BLaER1 (cell line): ENCODE measurements at regions not wholly inside any gene's neighbourhood (a gene's known extent, or its start where the extent isn't known, plus 50 kb on each side); places are given as distances from the start of the nearest gene placed in this dataset.
"Not testable (repeated sequence)": the region's sequence is repeated elsewhere in the genome, so short reads cannot be mapped to it uniquely, and the experiment has no call there.

ENCODE experiments used
- H3K27ac ChIP-seq: shearing (Covaris generic); formaldehyde crosslinking; 2 replicates; pipeline ENCODE4 v1.8.1; 2022
- H3K27me3 ChIP-seq: shearing (Covaris generic); formaldehyde crosslinking; 2 replicates; pipeline ENCODE4 v1.8.1; 2022
- H3K36me3 ChIP-seq: shearing (Covaris generic); formaldehyde crosslinking; 2 replicates; pipeline ENCODE4 v1.8.1; 2022
- H3K4me1 ChIP-seq: shearing (Covaris generic); formaldehyde crosslinking; 2 replicates; pipeline ENCODE4 v1.8.1; 2022
- H3K4me2 ChIP-seq: shearing (Covaris generic); formaldehyde crosslinking; 2 replicates; pipeline ENCODE4 v1.8.1; 2022
- H3K4me3 ChIP-seq: shearing (Covaris generic); formaldehyde crosslinking; 2 replicates; pipeline ENCODE4 v1.8.1; 2022
- H3K9ac ChIP-seq: shearing (Covaris generic); formaldehyde crosslinking; 2 replicates; pipeline ENCODE4 v1.8.1; 2022
- H3K9me3 ChIP-seq: shearing (Covaris generic); formaldehyde crosslinking; 2 replicates; pipeline ENCODE4 v1.8.1; 2022
- H4K20me1 ChIP-seq: shearing (Covaris generic); formaldehyde crosslinking; 2 replicates; pipeline ENCODE4 v1.8.1; 2022

GRCh38 chr1:206298032-206298392 is 94.7 kb downstream of the SRGAP2 start:
- not testable (repeated sequence) for H3K9me3 ChIP-seq, H3K4me2 ChIP-seq, H4K20me1 ChIP-seq, H3K36me3 ChIP-seq, H3K4me3 ChIP-seq, H3K27ac ChIP-seq, H3K9ac ChIP-seq, H3K4me1 ChIP-seq, H3K27me3 ChIP-seq

- H4K20me1 ChIP-seq, H3K4me3 ChIP-seq, H3K9ac ChIP-seq, H3K4me2 ChIP-seq, H3K27ac ChIP-seq, H3K9me3 ChIP-seq, H3K4me1 ChIP-seq, H3K36me3 ChIP-seq, H3K27me3 ChIP-seq: not testable (repeated sequence)
Observed at GRCh38 chr1:206299181-206299791, 95.9 kb downstream of the SRGAP2 start.

GRCh38 chr1:206299942-206300341 is 96.6 kb downstream of the SRGAP2 start:
- H3K9ac ChIP-seq, H3K9me3 ChIP-seq, H3K27ac ChIP-seq, H4K20me1 ChIP-seq, H3K27me3 ChIP-seq, H3K36me3 ChIP-seq, H3K4me2 ChIP-seq, H3K4me1 ChIP-seq, H3K4me3 ChIP-seq: not testable (repeated sequence)

GRCh38 chr1:206302056-206302455 is 98.7 kb downstream of the SRGAP2 start:
- H3K4me1 ChIP-seq, H3K4me3 ChIP-seq, H3K27me3 ChIP-seq, H3K27ac ChIP-seq, H3K4me2 ChIP-seq, H3K9ac ChIP-seq, H4K20me1 ChIP-seq, H3K9me3 ChIP-seq: not testable (repeated sequence)
- H3K36me3 ChIP-seq = peaks cover 11% of the 10 kb centered on the region

GRCh38 chr1:206307442-206307841 is 104.1 kb downstream of the SRGAP2 start:
- peaks cover 11% of the 10 kb centered on the region for H3K36me3 ChIP-seq
- not testable (repeated sequence) for H3K27me3 ChIP-seq, H4K20me1 ChIP-seq, H3K9me3 ChIP-seq, H3K4me2 ChIP-seq, H3K9ac ChIP-seq, H3K27ac ChIP-seq, H3K4me1 ChIP-seq, H3K4me3 ChIP-seq

- not testable (repeated sequence) for H3K9me3 ChIP-seq, H3K4me3 ChIP-seq, H3K4me1 ChIP-seq, H3K9ac ChIP-seq, H4K20me1 ChIP-seq, H3K36me3 ChIP-seq, H3K27me3 ChIP-seq, H3K27ac ChIP-seq, H3K4me2 ChIP-seq
Observed at GRCh38 chr1:206310948-206311347, 107.6 kb downstream of the SRGAP2 start.

GRCh38 chr1:206311611-206312273 is 108.4 kb downstream of the SRGAP2 start:
- not testable (repeated sequence) for H3K4me3 ChIP-seq, H3K36me3 ChIP-seq, H3K4me2 ChIP-seq, H3K9ac ChIP-seq, H3K9me3 ChIP-seq, H4K20me1 ChIP-seq, H3K27me3 ChIP-seq, H3K27ac ChIP-seq, H3K4me1 ChIP-seq

GRCh38 chr1:206312274-206312665 is 108.9 kb downstream of the SRGAP2 start:
- H3K27ac ChIP-seq, H3K4me1 ChIP-seq, H4K20me1 ChIP-seq, H3K9me3 ChIP-seq, H3K27me3 ChIP-seq, H3K4me3 ChIP-seq, H3K36me3 ChIP-seq, H3K9ac ChIP-seq, H3K4me2 ChIP-seq: not testable (repeated sequence)

- H3K4me3 ChIP-seq, H3K9me3 ChIP-seq, H3K4me1 ChIP-seq, H3K27me3 ChIP-seq, H3K4me2 ChIP-seq, H4K20me1 ChIP-seq, H3K27ac ChIP-seq, H3K36me3 ChIP-seq, H3K9ac ChIP-seq: not testable (repeated sequence)
Observed at GRCh38 chr1:206314951-206315636, 111.8 kb downstream of the SRGAP2 start.

GRCh38 chr1:206316901-206317300 is 113.6 kb downstream of the SRGAP2 start:
- not testable (repeated sequence) for H3K36me3 ChIP-seq, H3K27me3 ChIP-seq, H3K4me1 ChIP-seq, H4K20me1 ChIP-seq, H3K4me2 ChIP-seq, H3K9ac ChIP-seq, H3K9me3 ChIP-seq, H3K27ac ChIP-seq, H3K4me3 ChIP-seq

- H3K9ac ChIP-seq, H3K27ac ChIP-seq, H3K36me3 ChIP-seq, H4K20me1 ChIP-seq, H3K4me1 ChIP-seq, H3K4me3 ChIP-seq, H3K27me3 ChIP-seq, H3K9me3 ChIP-seq: not testable (repeated sequence)
- peak overlapping the region; percentile 40 for H3K4me2 ChIP-seq
Observed at GRCh38 chr1:206317878-206318514, 114.7 kb downstream of the SRGAP2 start.

GRCh38 chr1:206320227-206320626 is 116.9 kb downstream of the SRGAP2 start:
- H3K4me2 ChIP-seq, H3K9me3 ChIP-seq, H3K9ac ChIP-seq, H3K36me3 ChIP-seq, H3K27ac ChIP-seq, H4K20me1 ChIP-seq, H3K4me3 ChIP-seq, H3K4me1 ChIP-seq, H3K27me3 ChIP-seq: not testable (repeated sequence)

- Histone ChIP-seq H3K27ac (0 out of 2 replicates have a peak overlapping the region, but pooled peaks have one; percentile 46), H3K4me2 (peak overlapping the region; percentile 53), H3K4me1 (peaks cover 12% of the 10 kb centered on the region)
- H3K36me3 ChIP-seq, H3K4me3 ChIP-seq, H3K9ac ChIP-seq, H4K20me1 ChIP-seq, H3K9me3 ChIP-seq, H3K27me3 ChIP-seq: not testable (repeated sequence)
Observed at GRCh38 chr1:206326159-206326939, 123.0 kb downstream of the SRGAP2 start.

- H3K4me2 ChIP-seq, H3K36me3 ChIP-seq, H3K4me3 ChIP-seq, H3K9me3 ChIP-seq, H3K4me1 ChIP-seq, H3K27ac ChIP-seq, H3K27me3 ChIP-seq, H4K20me1 ChIP-seq, H3K9ac ChIP-seq: not testable (repeated sequence)
Observed at GRCh38 chr1:206331597-206331996, 128.3 kb downstream of the SRGAP2 start.
